Stimulated activated CD8-positive, alpha-beta memory T cell treated with anti-CD3 and anti-CD28 coated beads, Interleukin-4, amount 100 ng/mL, for 48 hours (primary cell): ENCODE measurements at regions not wholly inside any gene's neighbourhood (a gene's known extent, or its start where the extent isn't known, plus 50 kb on each side); places are given as distances from the start of the nearest gene placed in this dataset.
"Not testable (repeated sequence)": the region's sequence is repeated elsewhere in the genome, so short reads cannot be mapped to it uniquely, and the experiment has no call there.

ENCODE experiments used
- DNase-seq: peaks from one replicate; pipeline ENCODE4 v3.0.0-alpha.2; 2020

DNA sequence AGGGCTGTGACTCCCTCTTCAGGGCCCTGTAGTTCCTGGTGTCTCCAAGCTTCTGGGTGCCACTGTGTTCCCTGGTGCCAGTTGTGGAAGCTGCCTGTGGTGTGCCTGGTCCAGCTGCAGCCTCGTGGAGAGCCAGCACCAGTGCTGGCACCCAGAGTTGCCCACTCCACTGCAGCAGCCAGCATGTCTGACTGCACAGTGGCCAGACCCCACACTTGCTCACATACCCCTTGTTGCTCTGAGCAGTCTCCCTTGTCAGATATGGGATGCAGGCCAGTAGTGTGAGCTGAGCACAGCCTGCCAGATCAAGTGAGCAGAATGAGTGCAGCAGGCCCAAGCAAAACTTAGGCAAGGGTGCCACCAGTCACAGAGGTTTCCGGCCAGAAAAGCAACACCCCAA, 108.6 kb downstream of the ZMAT1 start:
- DNase-seq: no peak

DNA sequence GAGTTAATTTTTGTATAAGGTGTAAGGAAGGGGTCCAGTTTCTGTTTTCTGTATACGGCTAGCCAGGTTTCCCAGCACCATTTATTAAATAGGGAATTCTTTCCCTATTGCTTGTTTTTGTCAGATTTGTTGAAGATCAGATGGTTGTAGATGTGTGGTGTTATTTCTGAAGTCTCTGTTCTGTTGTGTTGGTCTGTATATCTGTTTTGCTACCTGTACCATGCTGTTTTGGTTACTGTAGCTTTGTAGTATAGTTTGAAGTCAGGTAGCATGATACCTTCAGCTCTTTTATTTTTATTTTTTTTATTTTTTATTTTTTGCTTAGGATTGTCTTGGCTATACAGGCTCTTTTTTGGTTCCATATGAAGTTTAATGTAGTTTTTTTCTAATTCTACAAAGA, 114.1 kb downstream of the ZMAT1 start:
- not testable (repeated sequence) for DNase-seq

DNA sequence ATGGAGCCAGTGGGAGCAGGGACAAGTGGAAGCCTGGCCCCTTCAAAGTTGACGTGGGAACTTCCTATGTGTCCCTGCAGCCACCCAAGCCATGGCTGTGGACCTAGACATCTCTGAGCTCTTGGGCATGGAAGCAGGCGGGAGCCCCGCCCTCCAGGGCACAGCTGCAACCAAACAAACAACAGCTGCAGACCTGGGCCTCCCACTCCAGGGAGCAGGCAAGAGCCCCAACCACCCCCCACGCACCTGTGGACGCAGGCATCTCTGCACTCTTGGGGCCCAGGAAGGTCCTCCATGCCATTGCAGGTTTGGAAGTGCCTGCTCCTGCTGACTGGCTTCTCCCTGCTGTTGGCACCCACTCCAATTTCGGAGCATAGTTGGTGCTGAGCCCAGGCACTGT, 118.6 kb downstream of the ZMAT1 start:
- no peak for DNase-seq

DNA sequence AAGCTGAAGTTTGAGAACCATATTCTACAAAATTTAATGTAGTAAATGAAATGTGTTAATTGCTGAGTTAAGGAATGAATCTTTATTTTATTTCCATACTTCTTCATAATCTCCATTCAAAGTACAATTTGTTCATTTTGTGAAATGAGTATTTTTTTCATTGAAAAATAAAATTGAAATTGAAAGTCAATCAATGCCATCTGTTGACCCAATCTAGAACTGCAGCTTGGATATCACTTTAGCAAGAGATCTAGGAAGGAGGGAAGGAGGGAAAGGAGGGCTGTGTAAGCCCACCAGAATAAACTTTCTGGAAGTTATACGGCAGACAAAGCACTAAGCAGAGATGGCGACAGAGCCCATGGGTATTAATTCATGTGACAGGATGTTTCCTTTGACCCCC, 128.4 kb downstream of the ZMAT1 start:
- DNase-seq: no peak

DNA sequence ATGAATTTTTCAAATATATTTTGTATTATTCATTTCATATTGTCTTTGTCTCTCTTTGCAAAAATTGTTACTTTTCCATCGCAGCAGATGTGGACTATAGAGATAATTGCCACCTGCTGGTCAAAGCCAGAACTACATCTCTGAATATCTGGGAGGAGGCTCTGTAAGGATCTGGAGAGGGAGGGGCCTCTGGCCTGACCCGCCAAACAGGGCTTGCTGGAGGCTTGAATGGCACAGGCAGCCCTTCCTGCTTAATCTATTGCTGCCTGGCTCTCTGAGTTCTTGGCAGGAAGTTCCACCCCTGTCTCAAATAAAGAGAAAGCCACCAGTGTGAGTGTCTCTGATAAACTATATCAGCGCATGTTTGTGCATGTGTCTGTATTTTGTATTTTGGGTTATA, 132.4 kb downstream of the ZMAT1 start:
- DNase-seq: peak; percentile 80

DNA sequence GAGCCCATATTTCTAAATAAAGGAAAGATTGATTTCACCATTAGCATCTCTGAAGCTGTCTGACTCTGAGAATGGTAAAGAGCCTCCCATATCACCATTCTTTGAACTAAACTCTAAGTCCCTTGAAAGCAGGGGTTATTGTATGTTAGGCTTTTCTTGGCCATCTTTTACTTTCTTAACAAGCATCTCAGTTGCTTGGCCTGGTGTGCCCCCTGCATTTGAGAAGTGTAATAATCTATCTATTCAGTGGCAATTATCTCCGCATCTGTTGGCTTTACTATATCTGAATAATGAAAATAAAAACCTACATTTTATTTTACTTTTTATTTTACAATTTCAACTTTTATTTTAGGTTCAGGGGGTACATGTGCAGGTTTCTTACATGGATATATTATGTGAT, 128.3 kb upstream of the ARMCX2 start:
- DNase-seq: no peak

DNA sequence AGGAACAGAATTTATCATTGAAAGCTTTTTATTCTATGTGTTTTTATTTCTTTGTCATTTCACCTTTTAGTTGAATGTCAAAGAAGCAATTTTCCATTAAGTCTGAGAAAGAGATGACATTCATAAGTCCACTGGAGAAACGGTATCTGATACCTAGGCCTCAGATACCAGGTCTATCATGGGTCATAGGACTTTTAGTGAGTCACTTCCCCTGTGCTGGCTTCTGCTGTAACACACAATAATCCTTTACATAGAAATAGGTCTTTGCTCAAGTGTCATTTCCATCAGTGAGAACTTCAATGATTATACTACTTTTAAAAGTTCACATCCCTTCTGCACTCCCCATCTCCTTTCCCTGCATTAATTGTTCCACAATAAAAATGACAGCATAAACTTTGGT, 125.5 kb upstream of the ARMCX2 start:
- no peak for DNase-seq

DNA sequence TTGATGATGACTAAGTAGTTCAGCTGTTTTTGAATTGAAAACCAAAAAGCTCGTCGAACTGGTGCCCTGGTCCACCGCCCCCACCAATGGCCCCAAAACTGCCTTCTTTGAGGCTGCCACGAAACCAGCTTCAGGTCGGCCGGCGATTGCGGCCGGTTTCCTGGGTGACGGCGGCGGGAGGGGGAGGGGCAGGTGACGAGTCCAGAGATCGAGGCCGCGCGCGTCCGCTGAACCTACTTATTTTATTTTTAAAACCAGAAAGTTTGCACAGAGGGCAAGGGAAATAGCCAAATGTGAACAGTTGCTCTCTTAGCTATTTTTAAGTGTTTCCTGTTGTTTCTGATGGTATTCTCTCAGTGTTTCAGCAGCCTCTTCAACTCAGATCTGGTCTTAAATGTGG, 120.8 kb upstream of the ARMCX2 start:
- not testable (repeated sequence) for DNase-seq

DNA sequence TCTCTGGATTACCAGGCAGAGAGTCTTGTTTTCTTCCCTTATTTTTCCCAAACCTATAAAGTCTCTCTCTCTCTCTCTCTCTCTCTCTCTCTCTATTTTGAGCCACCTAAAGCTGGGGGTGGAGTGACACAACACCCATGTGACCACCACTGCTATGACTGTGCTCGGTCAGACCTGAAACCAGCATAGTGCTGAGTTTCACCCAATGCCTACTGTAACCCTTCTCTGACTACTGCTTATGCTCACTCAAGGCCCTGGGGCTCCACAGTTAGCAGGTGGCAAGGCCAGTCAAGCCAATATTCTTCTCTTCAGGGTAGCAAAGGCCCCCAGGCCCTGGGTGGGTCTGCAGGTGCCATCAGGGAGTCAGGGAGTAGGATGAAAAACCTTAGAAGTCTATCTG, 114.7 kb upstream of the ARMCX2 start:
- DNase-seq: no peak

DNA sequence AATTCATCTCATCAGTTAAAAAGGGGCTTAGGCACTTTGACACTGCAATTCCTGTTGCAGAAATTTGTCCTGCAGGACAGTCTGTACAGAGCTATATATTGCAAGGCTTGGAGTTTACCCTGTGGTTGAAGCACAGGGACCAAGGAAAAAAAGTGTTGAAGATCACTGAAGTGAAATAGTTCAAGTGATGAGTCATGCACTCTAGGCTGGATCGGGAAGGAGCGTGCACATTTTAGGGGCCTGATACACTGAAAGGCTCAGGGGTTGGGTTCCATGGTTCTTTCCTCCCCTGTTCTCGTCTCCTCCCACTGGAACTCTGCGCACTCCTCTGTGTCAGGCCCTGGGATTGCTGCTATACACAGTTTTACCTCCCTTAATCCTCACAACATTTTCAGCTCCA, 104.9 kb upstream of the ARMCX2 start:
- no peak for DNase-seq

DNA sequence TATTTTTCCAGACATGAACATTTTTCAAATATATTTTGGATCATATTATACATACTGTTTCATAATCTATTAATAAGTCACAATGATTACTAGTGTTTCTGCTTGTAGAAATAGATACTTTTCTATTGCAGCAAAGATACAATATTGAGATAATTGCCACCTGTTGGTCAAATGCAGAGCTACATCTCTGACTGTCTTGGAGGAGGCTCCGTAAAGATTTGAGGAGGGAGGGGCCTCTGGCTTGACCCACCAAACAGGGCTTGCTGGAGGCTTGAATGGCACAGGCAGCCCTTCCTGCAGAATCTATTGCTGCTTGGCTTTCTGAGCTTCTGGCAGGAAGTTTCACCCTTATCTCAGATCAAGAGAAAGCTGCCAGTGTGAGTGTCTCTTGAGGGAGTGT, 99.3 kb upstream of the ARMCX2 start:
- peak; percentile 27 for DNase-seq

DNA sequence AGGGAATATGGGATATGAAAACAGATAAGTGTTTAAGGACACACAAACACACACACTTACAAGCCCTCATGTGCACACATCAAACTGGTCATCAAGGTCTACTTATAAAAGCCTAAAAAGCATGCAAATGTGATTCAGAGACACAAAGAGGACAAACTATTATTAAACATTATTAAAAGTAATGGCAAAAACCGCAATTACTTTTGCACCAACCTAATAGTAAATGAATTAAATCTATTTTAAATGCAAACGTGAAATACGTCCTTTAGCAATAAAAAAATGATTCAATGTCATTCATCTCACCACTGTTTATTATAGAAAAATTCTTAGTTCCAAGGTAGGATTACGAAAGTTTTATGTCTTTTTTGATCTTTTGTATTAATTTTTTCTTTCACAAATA, 91.1 kb upstream of the ARMCX2 start:
- no peak for DNase-seq

DNA sequence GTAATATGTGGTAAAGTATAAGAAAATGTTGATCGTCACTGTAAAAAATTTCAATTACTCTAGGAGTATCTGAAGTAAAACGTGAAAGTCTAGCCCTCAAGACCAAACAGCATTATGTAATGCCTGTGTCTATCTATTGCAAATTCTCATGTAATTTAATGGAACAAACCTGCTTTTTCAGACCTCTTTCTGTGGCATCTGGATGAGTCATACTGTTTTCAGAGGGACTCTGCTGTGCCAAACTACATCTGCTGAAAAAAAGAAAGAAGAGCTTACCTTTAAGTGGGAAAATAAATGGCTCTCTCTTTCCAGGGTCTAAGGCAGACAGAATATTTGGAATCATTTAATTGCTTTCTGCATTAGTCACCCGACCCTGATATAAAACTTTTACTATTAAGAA, 89.8 kb upstream of the ARMCX2 start:
- no peak for DNase-seq

DNA sequence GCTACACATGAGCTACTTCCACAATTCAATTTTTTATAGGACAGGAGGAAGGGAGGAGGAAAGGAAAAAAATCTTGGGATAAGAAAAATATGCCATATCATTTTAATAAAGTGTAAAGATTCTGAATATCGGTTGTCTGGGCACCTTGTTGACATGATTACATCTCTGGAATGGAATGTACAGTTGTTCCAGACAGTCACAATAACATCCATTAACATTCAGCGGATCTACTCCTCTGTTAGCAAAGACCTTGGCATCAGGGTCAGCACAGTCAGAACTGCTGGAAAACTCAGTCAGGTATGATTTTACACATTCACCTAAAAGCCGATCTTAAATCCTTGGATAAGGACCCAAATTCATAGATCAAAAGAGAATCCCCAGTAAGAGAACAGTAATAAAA, 85.4 kb upstream of the ARMCX2 start:
- no peak for DNase-seq

DNA sequence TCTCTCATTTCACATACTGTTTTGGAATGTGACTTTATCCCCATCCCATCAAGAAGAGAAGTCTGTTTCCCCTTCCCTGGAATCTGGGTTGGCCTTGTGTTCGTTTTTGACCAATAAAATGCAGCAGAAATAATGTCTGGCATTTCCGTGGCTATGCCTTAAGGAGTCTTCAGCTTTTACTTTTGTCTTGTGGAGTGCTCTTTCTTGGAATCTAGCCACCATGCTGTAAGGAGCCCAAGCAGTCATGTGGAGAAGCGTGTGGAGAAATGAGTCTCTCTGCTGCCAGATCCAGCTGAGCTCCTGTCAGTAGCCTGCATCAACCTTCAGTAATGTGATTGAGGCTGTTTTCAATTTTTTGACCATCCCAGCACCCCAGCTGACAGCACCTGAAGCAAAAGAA, 84.4 kb upstream of the ARMCX2 start:
- no peak for DNase-seq

DNA sequence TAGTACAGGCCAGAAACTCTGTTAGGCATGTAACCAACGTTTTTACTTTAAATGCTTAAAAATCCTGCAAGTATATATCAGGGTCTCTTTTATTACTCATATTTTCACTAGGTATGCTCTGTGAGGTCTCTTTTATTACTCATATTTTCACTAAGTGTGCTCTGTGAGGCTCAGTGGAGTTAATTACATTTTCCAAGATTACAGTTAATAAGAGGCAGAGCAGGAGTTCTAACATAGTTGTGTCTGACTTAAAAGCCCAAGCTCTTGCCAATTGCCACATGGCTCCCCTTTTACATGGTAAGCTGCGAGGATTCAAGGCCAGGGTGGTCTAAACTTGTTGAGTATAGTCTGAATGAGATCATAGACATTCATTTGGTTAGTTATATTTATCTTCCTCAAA, 81.0 kb upstream of the ARMCX2 start:
- DNase-seq: no peak

DNA sequence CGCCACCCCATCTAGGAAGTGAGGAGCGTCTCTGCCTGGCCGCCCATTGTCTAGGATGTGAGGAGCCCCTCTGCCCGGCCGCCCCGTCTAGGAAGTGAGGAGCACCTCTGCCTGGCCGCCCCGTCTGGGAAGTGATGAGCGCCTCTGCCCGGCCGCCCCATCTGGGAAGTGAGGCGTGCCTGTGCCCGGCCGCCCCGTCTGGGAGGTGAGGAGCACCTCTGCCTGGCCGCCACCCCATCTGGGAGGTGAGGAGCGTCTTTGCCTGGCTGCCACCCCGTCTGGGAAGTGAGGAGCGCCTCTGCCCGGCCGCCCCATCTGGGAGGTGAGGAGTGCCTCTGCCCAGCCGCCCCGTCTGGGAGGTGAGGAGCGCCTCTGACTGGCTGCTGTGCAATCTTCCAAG, 79.2 kb upstream of the ARMCX2 start:
- DNase-seq: not testable (repeated sequence)

DNA sequence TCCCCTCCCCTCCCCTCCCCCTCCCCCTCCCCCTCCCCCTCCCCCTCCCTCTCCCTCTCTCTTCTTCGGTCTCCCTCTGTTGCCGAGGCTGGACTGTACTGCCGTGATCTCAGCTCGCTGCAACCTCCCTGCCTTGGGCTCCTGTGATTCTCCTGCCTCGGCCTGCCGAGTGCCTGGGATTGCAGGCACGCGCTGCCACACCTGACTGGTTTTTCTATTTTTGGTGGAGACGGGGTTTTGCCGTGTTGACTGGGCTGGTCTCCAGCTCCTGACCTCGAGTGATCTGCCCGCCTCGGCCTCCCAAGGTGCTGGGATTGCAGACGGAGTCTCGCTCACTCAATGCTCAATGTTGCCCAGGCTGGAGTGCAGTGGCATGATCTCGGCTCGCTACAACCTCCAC, 78.8 kb upstream of the ARMCX2 start:
- DNase-seq: not testable (repeated sequence)

DNA sequence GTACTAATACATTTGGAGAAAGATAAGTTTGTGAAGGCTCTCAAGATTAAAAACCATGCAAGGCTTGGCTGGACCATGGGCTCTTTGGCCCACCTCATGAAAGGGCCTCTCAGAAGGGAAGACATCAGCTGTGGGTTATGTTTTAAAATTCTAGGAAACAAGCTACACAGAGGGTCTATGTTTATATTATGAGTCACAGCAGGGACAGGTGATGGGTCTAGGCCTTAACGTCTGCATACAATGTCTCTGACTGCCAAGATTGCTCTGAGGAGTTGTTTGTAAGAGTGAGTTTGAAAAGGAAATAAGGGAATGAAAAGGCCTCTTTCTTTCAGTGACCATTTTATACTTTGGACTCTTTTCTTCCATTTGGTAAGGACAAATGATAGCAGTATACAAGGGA, 77.0 kb upstream of the ARMCX2 start:
- no peak for DNase-seq

DNA sequence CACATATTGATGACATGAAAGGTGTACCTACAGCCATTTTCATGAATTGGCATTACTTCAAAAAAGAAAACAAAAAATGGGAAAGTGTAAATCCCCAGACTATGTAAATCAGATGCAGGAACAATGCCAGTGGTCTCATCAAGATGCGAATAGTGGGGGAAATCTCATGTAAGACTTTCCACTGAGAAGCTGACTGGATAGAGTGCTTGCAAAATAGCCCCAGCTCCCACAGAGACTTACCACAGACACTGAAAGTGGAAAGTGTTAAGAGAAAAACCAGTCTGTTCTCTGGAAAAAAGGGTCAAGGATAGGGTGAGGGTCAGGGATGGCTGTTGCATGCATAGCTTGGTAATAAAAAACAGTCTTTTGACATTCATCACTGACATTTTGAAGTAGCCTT, 73.2 kb upstream of the ARMCX2 start:
- no peak for DNase-seq

DNA sequence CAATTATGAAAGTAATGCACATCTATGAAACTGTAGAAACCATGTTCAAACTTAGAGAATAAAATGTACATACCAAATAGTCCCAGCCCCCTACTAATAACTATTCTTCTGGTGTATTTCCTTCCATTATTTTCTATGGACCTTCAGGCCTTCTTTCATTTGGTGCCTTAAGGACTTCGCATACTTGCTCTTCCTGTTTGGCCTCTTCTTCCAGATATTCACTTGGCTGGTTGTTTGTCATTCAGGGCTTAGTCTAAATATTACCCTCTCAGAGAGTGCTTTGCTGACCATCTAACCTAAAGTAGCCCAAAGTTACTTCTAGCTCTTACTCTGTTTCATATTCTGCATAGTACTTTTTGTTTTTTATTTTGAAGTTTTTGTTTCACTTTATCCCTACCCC, 70.3 kb upstream of the ARMCX2 start:
- DNase-seq: no peak
